HG02938 (cell line): ENCODE measurements at regions not wholly inside any gene's neighbourhood (a gene's known extent, or its start where the extent isn't known, plus 50 kb on each side); places are given as distances from the start of the nearest gene placed in this dataset.

Experiments used
- ATAC-seq: cut with Tn5 transposase; IDR thresholded peaks from one replicate; pipeline ENCODE4 v1.9.1; 2021; ENCODE audit warnings: mild to moderate bottlenecking, moderate library complexity; ENCODE audit not compliant: unreplicated experiment

- ATAC-seq, result no peak
These were observed 195.2 kb downstream of the TLE3 start for GRCh38 chr15:69902414-69903062.

GRCh38 chr15:69903470-69904469, 193.9 kb downstream of the TLE3 start:
- ATAC-seq, result no peak

GRCh38 chr15:69906256-69907185, 191.2 kb downstream of the TLE3 start:
- no peak for ATAC-seq

- no peak for ATAC-seq
These were observed 189.7 kb downstream of the TLE3 start for GRCh38 chr15:69908060-69908459.

GRCh38 chr15:69908590-69909420, 188.9 kb downstream of the TLE3 start:
- ATAC-seq, result no peak

GRCh38 chr15:69909719-69910444, 187.8 kb downstream of the TLE3 start:
- no peak for ATAC-seq

GRCh38 chr15:69910514-69910913, 187.2 kb downstream of the TLE3 start:
- no peak for ATAC-seq

DNA sequence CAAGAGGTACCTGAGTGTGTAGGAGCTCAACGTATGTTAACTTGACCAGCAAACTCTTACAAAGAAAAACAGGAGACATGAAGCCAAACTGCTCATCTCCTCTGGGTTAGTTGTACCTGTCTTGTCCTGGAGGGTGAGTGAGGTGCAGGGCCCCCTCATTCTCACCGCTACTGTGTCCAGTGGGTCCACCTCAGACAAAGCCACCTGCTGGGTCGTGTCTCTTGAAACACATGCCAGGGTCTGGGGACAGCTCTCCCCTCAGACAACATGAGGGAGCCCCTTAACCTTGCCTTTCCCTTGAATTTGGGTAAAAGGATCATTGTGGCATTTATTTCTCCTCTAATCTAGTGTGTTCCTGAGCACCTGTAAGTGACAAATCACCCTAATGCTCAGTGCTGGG, 185.6 kb downstream of the TLE3 start:
- no peak for ATAC-seq

DNA sequence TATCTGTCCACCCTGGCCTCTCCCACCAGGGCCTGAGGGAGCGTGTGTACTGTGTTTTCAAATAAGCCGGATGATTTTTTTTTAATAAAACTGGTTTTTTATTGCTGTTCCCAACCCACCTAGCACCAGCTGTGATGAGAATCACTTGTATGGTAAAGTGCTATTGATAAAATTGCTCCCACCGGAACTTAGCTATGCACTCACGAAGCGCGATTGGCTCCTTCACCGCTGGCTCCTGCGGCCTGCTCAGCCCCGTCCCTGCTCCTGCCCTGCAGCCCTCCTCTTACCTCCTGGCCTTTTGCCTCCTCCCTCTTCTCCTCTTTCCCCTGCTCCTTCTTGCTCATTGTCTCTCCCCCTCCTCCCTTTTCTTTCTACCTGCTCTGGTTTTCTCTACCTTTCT, 183.7 kb downstream of the TLE3 start:
- ATAC-seq, result no peak

DNA sequence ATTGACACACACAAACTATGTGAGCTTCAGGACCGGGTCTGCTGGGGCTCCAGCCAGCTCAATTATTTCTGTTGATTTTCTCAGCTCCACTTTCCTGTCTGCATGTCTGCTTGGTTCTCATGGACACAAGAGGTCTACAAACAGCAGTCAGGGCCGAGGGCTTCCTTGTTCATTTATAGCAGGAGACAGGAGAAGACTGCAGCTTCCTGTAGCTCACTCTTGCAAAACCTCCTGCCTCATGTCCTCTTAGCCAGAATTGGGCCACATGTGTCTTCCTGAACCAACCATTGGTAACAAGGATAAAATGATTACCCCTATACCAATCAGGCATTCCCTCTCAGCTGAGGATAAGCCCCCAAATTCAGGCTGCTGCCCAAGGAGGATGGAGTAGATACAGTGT, 182.8 kb downstream of the TLE3 start:
- ATAC-seq, result no peak

- ATAC-seq, result no peak
These were observed 181.4 kb downstream of the TLE3 start for GRCh38 chr15:69916169-69916785.

DNA sequence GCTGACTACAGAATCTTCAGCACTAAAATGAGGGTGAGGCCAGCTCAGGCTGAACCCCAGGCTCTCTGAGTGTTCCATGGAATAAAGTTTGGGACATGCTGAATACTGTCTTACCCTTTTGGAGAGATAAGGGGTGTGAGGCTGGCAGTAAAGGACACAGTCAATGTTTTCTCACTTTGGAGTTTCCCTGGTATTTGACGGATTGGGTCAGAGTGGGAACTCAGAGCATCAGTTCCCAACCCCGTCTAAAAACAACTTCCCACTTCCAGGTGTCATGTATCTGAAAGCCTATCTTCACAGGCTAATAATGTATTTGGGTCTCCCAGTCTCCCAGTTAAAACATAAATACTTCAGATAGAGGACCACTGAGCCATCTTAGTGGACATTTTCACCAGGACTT, 180.7 kb downstream of the TLE3 start:
- ATAC-seq, result no peak

- ATAC-seq, result no peak
These were observed 177.9 kb downstream of the TLE3 start for GRCh38 chr15:69919816-69920215.

DNA sequence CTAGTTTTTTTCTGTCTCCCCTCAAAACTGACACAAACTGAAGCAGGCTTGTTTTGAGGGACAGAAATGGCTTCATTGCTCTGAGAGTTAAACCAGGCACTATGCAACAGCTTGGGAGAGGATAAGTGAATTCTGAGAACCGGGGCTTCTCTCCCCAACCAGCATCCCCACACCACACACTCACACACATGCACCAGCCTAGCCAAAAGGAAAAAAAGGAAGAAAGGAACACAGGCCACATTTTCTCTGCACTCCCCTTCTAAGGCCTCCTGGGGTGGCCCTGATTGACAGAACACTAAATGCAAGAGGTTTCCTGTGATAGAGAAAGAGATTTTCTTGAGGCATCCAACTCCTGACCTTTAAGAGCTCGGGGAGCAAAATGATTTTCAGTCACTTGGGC, 177.5 kb downstream of the TLE3 start:
- no peak for ATAC-seq

DNA sequence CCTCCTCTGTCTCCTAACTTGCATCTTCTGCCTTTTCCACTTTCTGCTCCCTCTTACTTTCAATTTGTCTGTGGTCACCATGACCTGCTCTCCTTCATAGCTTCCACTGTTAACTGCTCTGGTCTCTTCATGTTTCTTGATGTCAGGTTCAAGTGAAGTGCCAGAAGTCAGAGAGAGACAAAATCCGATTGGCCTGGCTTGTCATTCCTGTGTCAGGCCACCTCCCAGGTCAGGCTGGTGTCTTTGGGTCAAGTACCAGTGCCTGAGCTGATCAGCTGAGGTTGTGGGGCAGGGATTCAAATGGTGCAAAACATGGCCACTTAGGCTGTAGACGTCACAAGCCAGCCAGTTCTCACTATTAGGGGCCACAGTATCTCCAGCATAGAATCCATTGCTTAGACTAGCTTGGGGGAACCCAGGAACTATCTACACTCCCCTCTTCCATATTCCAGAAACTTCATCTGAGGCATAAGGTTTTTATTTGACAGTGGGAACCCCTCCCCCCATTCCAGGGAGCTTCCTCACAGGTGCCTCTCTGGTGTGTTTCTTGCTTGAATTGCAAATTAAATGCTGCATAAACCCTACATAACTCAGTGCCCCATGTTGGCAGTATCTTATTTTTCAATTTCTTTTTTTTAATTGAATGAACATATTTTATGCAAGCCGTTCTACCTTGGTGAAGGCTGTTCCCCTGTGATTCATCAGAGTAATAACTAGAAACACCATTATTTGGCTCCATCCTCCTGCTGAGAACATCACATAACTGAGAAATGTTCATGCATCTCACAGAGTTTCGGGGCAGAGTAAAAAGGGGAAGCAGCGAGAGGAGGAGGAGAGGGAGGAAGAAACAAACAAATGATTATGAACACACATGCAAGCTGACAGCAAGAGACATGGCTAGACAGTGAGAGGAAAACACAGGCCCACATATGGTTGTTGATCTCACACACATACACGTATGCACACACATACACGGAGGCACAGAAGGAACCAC, 175.8 kb downstream of the TLE3 start:
- ATAC-seq, result no peak

DNA sequence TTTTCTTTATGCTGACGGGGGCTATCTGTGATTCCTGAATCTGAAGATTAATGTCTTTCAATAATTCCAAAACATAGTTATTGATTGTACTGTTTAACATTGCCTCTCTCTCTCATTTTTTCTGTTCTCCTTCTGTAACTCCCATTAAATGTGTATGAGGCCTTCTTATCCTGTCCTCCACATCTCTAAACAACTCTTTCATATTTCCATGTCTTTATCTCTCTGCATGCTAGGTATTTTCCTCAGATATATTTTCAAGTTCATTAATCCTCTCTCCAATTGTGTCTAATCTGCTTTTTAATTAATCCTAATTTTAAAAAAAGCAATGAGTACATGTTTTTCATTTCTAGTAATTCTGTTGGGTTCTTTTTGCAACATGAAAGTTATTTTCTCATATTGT, 173.2 kb downstream of the TLE3 start:
- ATAC-seq, result no peak

DNA sequence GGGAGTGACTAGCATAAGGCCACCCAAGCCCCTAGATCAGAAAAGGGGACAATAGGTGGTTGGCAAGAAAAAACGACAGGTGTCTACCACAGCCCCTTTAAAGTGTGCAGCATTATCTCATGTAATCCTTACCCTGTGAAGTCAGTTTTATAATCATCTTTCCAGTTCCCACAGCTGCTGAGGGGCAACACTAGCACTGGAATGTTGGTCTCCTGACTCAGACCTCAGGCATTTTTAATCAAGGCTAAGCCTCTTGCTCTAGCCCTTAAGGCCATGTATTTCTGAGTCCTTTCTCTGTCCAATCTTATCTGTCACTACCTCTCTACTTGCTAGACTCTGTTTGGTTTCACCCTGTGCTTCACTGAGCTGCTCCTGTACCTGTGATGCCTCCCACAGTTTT, 171.7 kb downstream of the TLE3 start:
- no peak for ATAC-seq

- no peak for ATAC-seq
These were observed 171.0 kb downstream of the TLE3 start for GRCh38 chr15:69926721-69927120.
